Esophagus muscularis mucosa (tissue), 4 donors: ENCODE measurements at regions not wholly inside any gene's neighbourhood (a gene's known extent, or its start where the extent isn't known, plus 50 kb on each side); places are given as distances from the start of the nearest gene placed in this dataset.

Experiments used
- DNase-seq: peaks from one replicate; pipeline ENCODE4 v3.0.0-alpha.2; 2017; ENCODE audit errors: extremely low spot score
- H3K27ac ChIP-seq, 4 donors: fragments of 200-600 bp; sonication (generic); replicated peaks in 1 of 4; 1 replicate in 3 of 4; 2 replicates in 1 of 4; pipeline ENCODE4 v1.5.1; 2016 to 2019; ENCODE audit warnings: mild to moderate bottlenecking in 1 of 4
- H3K27me3 ChIP-seq, 4 donors: fragments of 200-600 bp; sonication (generic); one replicate each; pipeline versions ENCODE4 v1.5.1 to v1.6.0; 2016 to 2019
- H3K36me3 ChIP-seq, 4 donors: fragments of 200-600 bp; sonication (generic); one replicate each; pipeline ENCODE4 v1.5.1; 2016 to 2019
- H3K4me1 ChIP-seq, 4 donors: fragments of 200-600 bp; sonication (generic); one replicate each; pipeline ENCODE4 v1.5.1; 2016 to 2019
- H3K4me3 ChIP-seq, 4 donors: fragments of 200-600 bp; sonication (generic); 1 replicate in 2 of 4; 2 replicates in 2 of 4; pipeline ENCODE4 v1.5.1; 2016 to 2019; ENCODE audit warnings: mild to moderate bottlenecking in 4 of 4, moderate library complexity in 1 of 4
- H3K9me3 ChIP-seq, 4 donors: fragments of 200-600 bp; sonication (generic); 1 replicate in 3 of 4; 2 replicates in 1 of 4; pipeline ENCODE4 v1.5.1; 2016 to 2019
- EP300 ChIP-seq: sonication (generic); formaldehyde crosslinking; IDR thresholded peaks from one replicate; pipeline ENCODE4 v1.6.1; 2017; ENCODE audit warnings: antibody characterized with exemption
- POLR2A ChIP-seq: fragments of 450-650 bp; IDR thresholded peaks from one replicate; pipeline ENCODE4 v1.6.1; 2017; ENCODE audit warnings: antibody characterized with exemption, moderate library complexity, mild to moderate bottlenecking, low read depth
- POLR2AphosphoS5 ChIP-seq, 2 donors: sonication (generic); formaldehyde crosslinking; IDR thresholded peaks; one replicate each; pipeline ENCODE4 v1.6.1; 2017; ENCODE audit warnings: antibody characterized with exemption in 2 of 2
- WGBS: methylation state at CpG from one replicate; pipeline ENCODE4 v1.1.5; 2018; 5-methylcytosine and 5-hydroxymethylcytosine counted together
- intact Hi-C: fragments of 100-400 bp; cut with DNase I; formaldehyde crosslinking; loops from one replicate; pipeline ENCODE4 v1.15.1; 2023
- TF ChIP-seq, protein P1 (sequence below), 3 experiments: fragments of 200-600 bp in 2 of 3; fragments of 450-650 bp in 1 of 3; sonication (generic) in 2 of 3; IDR thresholded peaks; one replicate each; pipeline ENCODE4 v1.5.1; 2017 to 2019; ENCODE audit warnings: antibody characterized with exemption in 3 of 3, mild to moderate bottlenecking in 2 of 3, moderate library complexity in 1 of 3

DNA sequence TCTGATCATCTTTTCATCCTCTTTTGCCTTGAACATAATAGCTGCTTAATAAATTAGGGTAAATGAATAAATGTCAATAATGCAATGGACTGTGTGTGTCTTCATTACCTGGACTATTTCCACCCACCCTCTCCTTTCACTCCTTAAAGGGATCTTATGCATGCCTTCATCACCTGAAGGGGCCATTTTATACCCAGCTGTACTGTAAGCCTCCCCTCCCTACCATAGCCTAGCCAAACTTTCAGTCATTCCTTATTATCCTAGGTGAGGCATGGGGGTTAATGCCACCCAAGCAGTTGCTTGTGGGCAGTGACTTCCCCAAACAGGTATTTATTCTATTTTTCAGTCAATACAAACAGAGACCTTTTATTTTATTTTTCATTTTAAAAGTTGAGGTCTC lies 127.8 kb upstream of the PARP11 start:
- TF ChIP-seq EP300 (no peak), POLR2A (no peak), POLR2AphosphoS5 (IDR thresholded peaks at IDR 0.05) (no peak)
- TF ChIP-seq, protein P1, sequence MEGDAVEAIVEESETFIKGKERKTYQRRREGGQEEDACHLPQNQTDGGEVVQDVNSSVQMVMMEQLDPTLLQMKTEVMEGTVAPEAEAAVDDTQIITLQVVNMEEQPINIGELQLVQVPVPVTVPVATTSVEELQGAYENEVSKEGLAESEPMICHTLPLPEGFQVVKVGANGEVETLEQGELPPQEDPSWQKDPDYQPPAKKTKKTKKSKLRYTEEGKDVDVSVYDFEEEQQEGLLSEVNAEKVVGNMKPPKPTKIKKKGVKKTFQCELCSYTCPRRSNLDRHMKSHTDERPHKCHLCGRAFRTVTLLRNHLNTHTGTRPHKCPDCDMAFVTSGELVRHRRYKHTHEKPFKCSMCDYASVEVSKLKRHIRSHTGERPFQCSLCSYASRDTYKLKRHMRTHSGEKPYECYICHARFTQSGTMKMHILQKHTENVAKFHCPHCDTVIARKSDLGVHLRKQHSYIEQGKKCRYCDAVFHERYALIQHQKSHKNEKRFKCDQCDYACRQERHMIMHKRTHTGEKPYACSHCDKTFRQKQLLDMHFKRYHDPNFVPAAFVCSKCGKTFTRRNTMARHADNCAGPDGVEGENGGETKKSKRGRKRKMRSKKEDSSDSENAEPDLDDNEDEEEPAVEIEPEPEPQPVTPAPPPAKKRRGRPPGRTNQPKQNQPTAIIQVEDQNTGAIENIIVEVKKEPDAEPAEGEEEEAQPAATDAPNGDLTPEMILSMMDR (IDR thresholded peaks at IDR 0.05): no peak
- H3K4me3 ChIP-seq: no peak overlapping the region
- H3K27ac ChIP-seq: no peak overlapping the region
- intact Hi-C loops: no loop called here
- H3K9me3 ChIP-seq: peaks cover 0 to 3% (median 0%) of the 10 kb centered on the region in 4 donors
- peaks cover 0 to 5% (median 0%) of the 10 kb centered on the region in 4 donors for H3K27me3 ChIP-seq
- H3K4me1 ChIP-seq: no peaks in the 10 kb centered on the region
- DNase-seq: no peak
- H3K36me3 ChIP-seq: no peaks in the 10 kb centered on the region

DNA sequence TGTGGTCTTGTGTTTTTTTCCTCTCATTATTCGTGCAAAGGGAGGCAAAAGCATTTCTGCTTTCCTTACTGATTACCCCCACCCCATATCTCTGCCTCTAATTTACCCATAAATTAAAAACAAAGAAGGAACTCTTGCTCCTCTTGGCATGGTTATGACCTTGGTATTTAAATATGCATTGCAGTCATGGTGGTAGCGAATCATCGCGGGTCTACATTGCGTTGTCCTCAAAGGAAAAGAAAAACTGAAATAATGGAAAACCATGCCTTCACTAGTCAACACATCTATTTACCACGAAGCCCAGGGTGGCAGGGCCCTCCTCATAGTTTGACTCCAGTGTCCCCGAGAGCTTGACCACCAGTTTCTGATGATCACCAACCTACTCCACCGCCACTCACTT lies 126.7 kb upstream of the PARP11 start:
- Histone ChIP-seq H3K4me1 (no peaks in the 10 kb centered on the region), H3K27ac (no peak overlapping the region), H3K9me3 (peaks cover 0 to 3% (median 0%) of the 10 kb centered on the region in 4 donors), H3K4me3 (no peak overlapping the region), H3K36me3 (no peaks in the 10 kb centered on the region), H3K27me3 (peaks cover 0 to 5% (median 0%) of the 10 kb centered on the region in 4 donors)
- no peak for DNase-seq
- WGBS: 91% methylated on average over 8 of the region's 8 CpGs
- no peak for TF ChIP-seq POLR2A
- TF ChIP-seq EP300: no peak
- TF ChIP-seq POLR2AphosphoS5 (IDR thresholded peaks at IDR 0.05): no peak
- TF ChIP-seq, protein P1 (IDR thresholded peaks at IDR 0.05): no peak
- intact Hi-C loops: loop anchor here (5.0 kb wide), 1 partner anchor 113 kb away; no protein-coding TSS in a partner anchor

DNA sequence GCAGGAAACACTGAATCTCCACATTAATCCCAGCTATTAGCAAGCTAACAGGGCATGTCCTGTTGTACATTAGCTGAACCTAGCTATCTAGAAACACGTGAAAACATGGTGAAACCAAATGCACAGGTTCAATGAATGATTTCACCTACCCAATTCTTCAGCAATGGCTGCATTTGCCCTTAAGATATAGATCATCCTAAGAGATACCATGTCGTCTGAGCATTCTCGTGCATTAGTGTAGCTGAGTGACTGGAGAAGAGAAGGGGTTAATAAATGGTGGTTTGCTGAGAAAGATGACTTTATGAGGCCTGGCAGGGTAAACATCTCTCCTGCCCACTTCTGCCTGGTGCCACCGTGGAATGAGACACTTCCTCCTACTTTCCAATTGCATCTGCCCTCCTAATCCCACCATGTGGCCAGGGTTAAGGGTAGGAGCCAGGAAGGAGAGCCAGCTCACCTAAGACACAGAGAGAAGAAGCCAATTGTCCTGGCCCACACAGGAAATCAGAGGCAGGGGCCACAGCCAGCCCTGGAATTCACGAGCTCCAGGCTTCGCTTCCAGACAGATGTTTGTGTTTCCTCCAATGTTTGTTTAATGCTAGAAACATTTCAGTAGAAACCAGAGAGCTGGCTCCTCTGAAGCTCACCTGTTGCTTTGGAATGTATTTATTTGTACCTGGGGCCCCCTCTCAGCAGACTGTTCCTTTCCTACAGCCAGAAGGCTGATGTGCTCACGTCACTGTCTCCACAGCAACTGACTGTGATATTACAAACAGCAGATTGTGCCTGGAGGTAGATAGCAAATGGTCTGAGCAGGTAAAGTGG lies 126.0 kb upstream of the PARP11 start:
- intact Hi-C loops: loop anchor here (5.0 kb wide), 1 partner anchor 112 kb away; no protein-coding TSS in a partner anchor
- DNase-seq: no peak
- TF ChIP-seq POLR2AphosphoS5 (IDR thresholded peaks at IDR 0.05) (no peak), EP300 (no peak), POLR2A (no peak)
- TF ChIP-seq, protein P1 (IDR thresholded peaks at IDR 0.05): no peak
- Histone ChIP-seq H3K27me3 (peaks cover 0 to 5% (median 0%) of the 10 kb centered on the region in 4 donors), H3K36me3 (no peaks in the 10 kb centered on the region), H3K4me3 (no peak overlapping the region), H3K4me1 (no peaks in the 10 kb centered on the region), H3K27ac (no peak overlapping the region), H3K9me3 (peaks cover 0 to 3% (median 0%) of the 10 kb centered on the region in 4 donors)
- 71% methylated on average over 5 of the region's 7 CpGs for WGBS

DNA sequence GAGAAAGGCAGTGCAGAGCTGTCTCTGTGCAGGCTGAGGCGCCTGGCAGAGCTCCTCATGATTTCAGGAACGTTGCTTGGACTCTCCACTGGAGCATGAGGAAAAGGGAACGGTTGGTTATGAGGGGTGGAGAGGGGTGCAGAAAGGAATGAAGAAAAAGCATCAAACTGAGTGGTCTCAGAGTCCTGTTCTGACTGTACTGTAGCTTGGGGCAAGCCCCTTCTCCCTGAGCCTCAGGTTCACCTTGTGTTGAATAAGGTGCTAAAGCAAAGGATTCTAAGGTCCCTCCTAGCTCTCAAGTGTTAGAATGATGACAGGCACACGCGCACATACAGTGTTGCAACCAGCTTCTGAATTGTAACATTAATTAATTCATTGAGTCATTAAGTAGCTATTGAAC lies 125.2 kb upstream of the PARP11 start:
- H3K27ac ChIP-seq: no peak overlapping the region
- peaks cover 0 to 3% (median 0%) of the 10 kb centered on the region in 4 donors for H3K9me3 ChIP-seq
- intact Hi-C loops: loop anchor here (5.0 kb wide), 1 partner anchor 111 kb away; no protein-coding TSS in a partner anchor
- no peak for DNase-seq
- H3K36me3 ChIP-seq: no peaks in the 10 kb centered on the region
- H3K4me3 ChIP-seq: no peak overlapping the region
- WGBS: 83% methylated on average over 5 of the region's 5 CpGs
- TF ChIP-seq EP300 (no peak), POLR2A (no peak), POLR2AphosphoS5 (IDR thresholded peaks at IDR 0.05) (no peak)
- TF ChIP-seq, protein P1 (IDR thresholded peaks at IDR 0.05): no peak
- H3K4me1 ChIP-seq: no peaks in the 10 kb centered on the region
- peaks cover 0 to 5% (median 0%) of the 10 kb centered on the region in 4 donors for H3K27me3 ChIP-seq
